ENCODE measurements at regions not wholly inside any gene's neighbourhood (a gene's known extent, or its start where the extent isn't known, plus 50 kb on each side); places are given as distances from the start of the nearest gene placed in this dataset.

GRCh38 chr12:105986779-105987684, 151.7 kb downstream of the NUAK1 start:
- no peak for DNase-seq (ENCODE audit: low read depth, low spot score)

GRCh38 chr12:105987685-105988035, 151.1 kb downstream of the NUAK1 start:
- no peak for DNase-seq (ENCODE audit: low read depth, low spot score)

GRCh38 chr12:105992849-105993740, 145.7 kb downstream of the NUAK1 start:
- no peak for DNase-seq (ENCODE audit: low read depth, low spot score)

DNA sequence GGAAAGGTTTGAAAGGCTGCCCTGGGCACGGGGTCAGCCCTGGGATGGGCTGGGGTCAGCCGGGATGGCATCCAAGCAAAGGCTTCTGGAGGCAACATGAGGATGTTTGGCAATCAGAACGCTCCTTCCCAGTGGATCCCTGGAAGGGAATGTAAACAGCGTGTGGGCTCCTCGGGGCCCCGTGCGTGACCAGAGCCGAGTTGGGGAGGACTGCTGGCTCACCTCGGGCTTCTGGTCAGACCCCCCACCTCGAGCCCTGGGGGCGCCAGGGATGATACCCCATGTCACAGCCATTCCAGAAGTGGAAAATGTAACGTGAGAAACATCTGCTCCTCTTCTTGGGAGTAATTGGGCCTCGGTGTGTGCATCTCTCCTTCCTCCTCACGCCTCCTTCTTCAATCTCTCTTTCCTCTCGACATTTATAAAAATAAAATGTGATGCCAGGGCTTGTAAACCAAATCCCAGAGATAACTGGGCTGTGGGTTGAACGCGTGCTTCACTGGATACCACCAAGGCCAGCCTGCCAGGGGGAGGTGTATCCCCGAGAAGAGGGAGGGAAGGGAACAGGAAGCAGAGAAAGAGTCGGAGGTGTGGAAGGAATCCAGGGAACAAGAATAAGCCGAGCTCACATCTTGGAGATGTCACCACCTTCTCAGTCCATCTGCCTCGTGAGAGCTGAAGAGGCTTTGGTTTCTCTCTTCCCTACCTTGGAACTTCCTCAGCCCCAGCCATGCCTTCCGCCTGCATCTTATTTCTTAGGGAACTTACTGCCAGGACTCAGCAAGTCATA, 144.8 kb downstream of the NUAK1 start:
- DNase-seq (ENCODE audit: low read depth, low spot score): no peak

- DNase-seq (ENCODE audit: low read depth, low spot score): no peak
These were observed 142.8 kb downstream of the NUAK1 start for GRCh38 chr12:105995961-105996431.

DNA sequence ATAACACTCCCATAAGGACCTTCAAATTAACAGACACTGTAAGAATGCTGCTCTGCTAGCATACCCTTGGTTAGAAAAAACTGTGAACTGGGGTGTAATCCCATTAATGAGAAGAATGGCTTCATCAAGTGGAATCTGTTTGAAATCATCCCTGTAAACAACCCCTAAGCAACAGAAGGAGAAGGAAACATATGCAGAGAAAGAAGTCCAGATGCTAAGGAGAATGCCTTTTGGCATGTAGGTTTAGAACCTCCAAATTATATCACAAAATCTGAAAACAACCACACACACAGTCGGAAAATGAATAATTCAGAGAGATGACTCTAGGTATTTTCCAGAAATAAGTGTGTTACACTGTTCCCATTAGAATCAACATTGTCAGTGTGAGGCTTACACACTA, 140.2 kb downstream of the NUAK1 start:
- no peak for DNase-seq (ENCODE audit: low read depth, low spot score)

DNA sequence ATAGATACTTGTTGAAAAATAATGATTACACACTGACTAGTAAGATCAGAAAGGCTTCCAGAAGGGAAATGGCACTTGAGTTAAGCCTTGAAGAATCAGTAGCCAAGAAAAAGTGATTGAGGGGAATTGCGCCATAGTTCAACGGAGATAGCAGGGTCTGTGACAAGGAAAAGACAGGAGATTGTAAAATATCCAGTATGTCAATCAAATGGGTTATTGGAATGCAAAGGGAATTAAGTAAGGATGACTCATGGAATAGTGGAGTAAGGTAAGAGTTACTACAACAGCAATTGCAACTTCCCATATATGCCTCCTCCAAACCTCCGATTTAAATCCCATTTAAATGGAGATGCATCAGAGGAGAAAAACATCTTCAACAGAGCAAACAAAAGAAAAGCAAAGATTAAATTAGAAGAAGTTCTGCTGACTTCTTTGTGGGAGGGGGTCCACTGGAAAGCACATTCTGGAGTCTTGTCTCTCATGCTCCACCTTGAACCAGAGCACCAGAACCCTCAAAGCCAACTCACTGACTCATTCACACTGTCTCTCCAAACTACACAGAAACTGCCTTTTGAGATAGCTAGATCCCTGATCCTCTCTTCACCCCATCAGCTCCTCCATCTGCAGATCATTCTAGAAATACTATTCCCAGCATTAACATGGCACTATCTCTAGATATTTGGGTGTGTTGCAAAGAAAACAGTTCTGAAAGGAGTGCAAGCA, 138.2 kb downstream of the NUAK1 start:
- no peak for DNase-seq (ENCODE audit: low read depth, low spot score)

- DNase-seq (ENCODE audit: low read depth, low spot score): no peak
These were observed 137.5 kb downstream of the NUAK1 start for GRCh38 chr12:106001105-106001836.

DNA sequence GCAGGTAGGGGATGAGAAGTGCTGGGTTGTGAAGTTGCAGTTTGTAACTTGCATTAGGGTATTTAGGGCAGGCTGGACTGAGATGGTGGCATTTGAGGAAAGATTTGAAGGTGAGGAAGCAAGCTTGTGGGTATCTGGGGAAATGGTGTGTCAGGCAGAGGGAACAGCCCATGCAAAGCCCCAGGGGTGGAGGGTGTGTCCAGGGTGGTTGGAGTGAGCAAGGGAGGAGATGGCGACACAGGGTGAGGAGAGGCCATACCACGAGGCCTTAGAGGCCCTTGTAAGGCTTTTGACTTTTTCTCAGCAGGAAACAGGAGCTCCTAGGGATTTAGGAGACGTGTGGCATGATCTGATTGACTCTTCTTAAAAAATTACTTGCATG, 136.9 kb downstream of the NUAK1 start:
- DNase-seq (ENCODE audit: low read depth, low spot score): no peak

DNA sequence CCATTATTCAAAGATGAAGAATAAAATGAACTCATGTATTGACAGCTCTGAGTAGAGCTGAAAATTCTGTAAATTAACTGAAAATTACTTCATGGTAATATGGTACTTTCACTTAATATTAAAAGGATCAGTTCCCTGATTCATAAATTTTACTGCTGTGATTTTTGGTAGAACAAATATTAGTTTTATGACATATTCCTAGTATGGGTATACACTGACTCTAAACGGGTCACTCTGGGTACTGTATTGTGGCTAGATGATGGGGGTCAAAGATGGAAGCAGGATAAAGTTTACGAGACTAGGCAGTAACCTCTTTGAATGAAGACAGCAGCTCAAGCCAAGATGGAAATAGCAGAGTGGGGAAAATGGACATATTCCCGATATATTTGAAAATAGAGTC, 135.5 kb downstream of the NUAK1 start:
- DNase-seq (ENCODE audit: low read depth, low spot score): no peak

DNA sequence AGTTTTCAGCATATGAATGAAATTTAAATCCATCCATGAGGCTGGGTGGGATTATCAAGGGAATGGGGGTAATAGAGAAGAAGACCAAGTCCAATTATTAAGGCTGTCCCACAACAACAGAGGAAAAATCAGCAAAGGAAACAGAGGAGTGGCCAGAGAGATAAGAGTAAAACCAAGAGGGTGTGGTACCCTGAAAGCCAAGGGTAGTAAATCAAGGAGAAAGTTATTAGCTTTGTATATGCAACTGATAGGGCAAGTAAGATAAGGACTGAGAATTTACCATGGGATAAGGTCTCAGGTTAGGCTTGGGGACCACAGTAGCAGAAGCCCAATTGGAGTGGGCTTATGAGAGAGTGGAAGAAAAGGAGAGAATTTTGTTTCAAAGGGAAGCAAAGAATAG, 134.5 kb downstream of the NUAK1 start:
- no peak for DNase-seq (ENCODE audit: low read depth, low spot score)

- DNase-seq (ENCODE audit: low read depth, low spot score): no peak
These were observed 132.4 kb downstream of the NUAK1 start for GRCh38 chr12:106006382-106006781.

DNA sequence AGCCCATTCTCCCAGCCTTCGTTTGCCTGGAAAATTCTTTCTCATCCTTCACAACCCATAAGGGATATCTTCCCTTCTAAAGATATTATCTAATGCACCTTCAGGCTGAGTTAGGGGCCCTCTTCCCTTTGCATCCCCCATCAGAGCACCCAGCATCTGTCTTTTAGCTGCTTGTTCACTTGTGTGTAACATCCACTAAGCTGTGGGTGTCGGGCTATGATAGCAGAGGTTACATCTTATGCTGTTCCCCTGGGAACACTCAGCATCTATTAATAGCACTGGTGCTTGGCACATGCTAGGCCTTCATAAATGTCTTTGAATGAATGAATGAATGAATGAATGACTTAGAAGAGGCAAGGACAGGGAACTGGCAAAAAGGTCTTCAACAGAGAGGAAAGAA, 131.8 kb downstream of the NUAK1 start:
- DNase-seq (ENCODE audit: low read depth, low spot score): no peak

DNA sequence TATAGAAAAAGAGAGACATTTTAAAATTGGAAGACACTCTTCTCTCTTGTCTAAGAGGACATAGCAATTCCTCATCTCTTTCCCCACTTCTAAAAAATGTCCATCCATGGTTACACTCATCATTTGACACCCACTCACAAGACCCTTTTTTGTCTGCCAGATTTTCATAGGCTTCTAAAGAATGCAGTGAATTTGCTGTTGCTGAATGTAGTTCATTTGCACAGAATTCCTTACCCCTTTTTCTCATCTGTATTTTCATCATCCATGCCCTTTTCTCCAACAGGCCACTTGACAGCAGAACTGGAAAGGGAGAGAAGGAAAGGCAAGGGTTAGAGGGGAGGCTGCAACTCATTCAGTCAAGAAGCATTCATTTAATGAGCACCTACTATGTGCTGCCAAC, 128.0 kb downstream of the NUAK1 start:
- DNase-seq (ENCODE audit: low read depth, low spot score): no peak
